ENCODE measurements at regions not wholly inside any gene's neighbourhood (a gene's known extent, or its start where the extent isn't known, plus 50 kb on each side); places are given as distances from the start of the nearest gene placed in this dataset.

- TF ChIP-seq CTCF (IDR thresholded peaks at IDR 0.05; ENCODE audit: extremely low read depth in 1 of 2, insufficient read depth in 1 of 2, low read depth in 1 of 2, low read length in 2 of 2) (no peak), POLR2A (IDR thresholded peaks at IDR 0.05; ENCODE audit: low read depth, low read length) (no peak), GATA2 (IDR thresholded peaks at IDR 0.05; ENCODE audit: insufficient read depth, insufficient read length, low read depth, low read length) (no peak), POLR2AphosphoS5 (IDR thresholded peaks at IDR 0.05; ENCODE audit: insufficient read depth, low read depth, low read length) (no peak), EZH2 (IDR thresholded peaks at IDR 0.05; ENCODE audit: borderline replicate concordance, low read depth, low read length, severe bottlenecking) (no peak), MYC (IDR thresholded peaks at IDR 0.05; ENCODE audit: low read depth, low read length) (no peak), FOS (IDR thresholded peaks at IDR 0.05; ENCODE audit: borderline replicate concordance, insufficient read depth, low read length) (no peak), MAX (IDR thresholded peaks at IDR 0.05; ENCODE audit: insufficient read depth, insufficient read length) (no peak), JUN (IDR thresholded peaks at IDR 0.05; ENCODE audit: borderline replicate concordance, insufficient read depth, insufficient read length, low read depth) (no peak)
These were observed 1883.8 kb downstream of the OLFM4 start for GRCh38 chr13:54912367-54912766.
